ENCODE measurements at regions not wholly inside any gene's neighbourhood (a gene's known extent, or its start where the extent isn't known, plus 50 kb on each side); places are given as distances from the start of the nearest gene placed in this dataset.

GRCh38 chr20:56060486-56060885 lies 55.2 kb upstream of the CBLN4 start:
- DNase-seq, result no peak

- DNase-seq, result no peak
Measured at GRCh38 chr20:56069016-56069415, 63.7 kb upstream of the CBLN4 start.

GRCh38 chr20:56072165-56072564 lies 66.8 kb upstream of the CBLN4 start:
- DNase-seq, result no peak

- DNase-seq, result peak in 9 of 58 donors; percentile 5 to 35 (median 10)
Measured at GRCh38 chr20:56088375-56088774, 83.1 kb upstream of the CBLN4 start.

- DNase-seq, result no peak
Measured at GRCh38 chr20:56091628-56092234, 86.4 kb upstream of the CBLN4 start.

- no peak for DNase-seq
Measured at GRCh38 chr20:56094228-56094627, 88.9 kb upstream of the CBLN4 start.

- no peak for DNase-seq
Measured at GRCh38 chr20:56098981-56099500, 93.7 kb upstream of the CBLN4 start.

GRCh38 chr20:56111961-56112730 lies 106.8 kb upstream of the CBLN4 start:
- peak in 30 of 58 donors; percentile 3 to 73 (median 26) for DNase-seq

- DNase-seq, result no peak
Measured at GRCh38 chr20:56117350-56117749, 112.0 kb upstream of the CBLN4 start.

- DNase-seq, result no peak
Measured at GRCh38 chr20:56121850-56122249, 116.5 kb upstream of the CBLN4 start.

GRCh38 chr20:56143759-56144158 lies 104.8 kb upstream of the MC3R start:
- no peak for DNase-seq

- no peak for DNase-seq
Measured at GRCh38 chr20:56151834-56152233, 96.7 kb upstream of the MC3R start.

- no peak for DNase-seq
Measured at GRCh38 chr20:56153926-56154325, 94.6 kb upstream of the MC3R start.

- DNase-seq, result no peak
Measured at GRCh38 chr20:56155625-56156024, 92.9 kb upstream of the MC3R start.

- DNase-seq, result no peak
Measured at GRCh38 chr20:56157530-56158203, 90.9 kb upstream of the MC3R start.

GRCh38 chr20:56158489-56158888 lies 90.0 kb upstream of the MC3R start:
- DNase-seq, result no peak

GRCh38 chr20:56160956-56161355 lies 87.6 kb upstream of the MC3R start:
- DNase-seq, result no peak

- peak in 1 of 58 donors; percentile 3 for DNase-seq
Measured at GRCh38 chr20:56163806-56164205, 84.7 kb upstream of the MC3R start.

- no peak for DNase-seq
Measured at GRCh38 chr20:56166781-56167465, 81.6 kb upstream of the MC3R start.

GRCh38 chr20:56171087-56172012 lies 77.2 kb upstream of the MC3R start:
- peak in 38 of 58 donors; percentile 0 to 52 (median 14) for DNase-seq
